ENCODE measurements at regions not wholly inside any gene's neighbourhood (a gene's known extent, or its start where the extent isn't known, plus 50 kb on each side); places are given as distances from the start of the nearest gene placed in this dataset.
"Not testable (repeated sequence)": the region's sequence is repeated elsewhere in the genome, so short reads cannot be mapped to it uniquely, and the experiment has no call there.

DNA sequence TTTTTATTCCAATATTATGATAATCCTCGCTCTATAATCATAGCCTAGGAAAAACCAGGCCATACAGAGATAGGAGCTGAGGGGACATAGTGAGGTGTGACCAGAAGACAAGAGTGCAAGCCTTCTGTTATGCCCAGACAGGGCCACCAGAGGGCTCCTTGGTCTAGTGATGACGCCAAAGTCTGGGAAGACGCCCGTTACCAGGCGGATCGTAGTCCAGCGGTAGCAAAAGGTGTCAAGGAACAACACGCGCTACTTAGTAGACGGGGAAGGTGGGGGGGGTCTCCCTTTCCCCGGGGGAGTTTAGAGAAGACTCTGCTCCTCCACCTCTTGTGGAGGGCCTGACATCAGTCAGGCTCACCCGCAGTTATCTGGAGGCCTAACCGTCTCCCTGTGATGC is 253.8 kb upstream of the RGPD4 start:
- H3K4me3 ChIP-seq; H3K9me1 ChIP-seq (ENCODE audit: control insufficient read depth, insufficient read depth, low read length); H3K36me3 ChIP-seq (ENCODE audit: control insufficient read depth, insufficient read depth, low read length); ATAC-seq; H2AFZ ChIP-seq (ENCODE audit: low read depth, low read length); BruUV-seq (replicated peaks); H3K27me3 ChIP-seq (ENCODE audit: control insufficient read depth in 2 of 2, insufficient read depth in 2 of 2, low read length in 2 of 2); CTCF ChIA-PET (ENCODE audit: low intra/inter-chr PET ratio); H3K4me1 ChIP-seq (replicated peaks in 1 of 2; ENCODE audit: control insufficient read depth in 2 of 2, insufficient read depth in 2 of 2, low read length in 2 of 2); H3K4me2 ChIP-seq (ENCODE audit: insufficient read depth, low read length); H3K9me3 ChIP-seq (replicated peaks; ENCODE audit: control insufficient read depth, insufficient read depth, low read depth, low read length); POLR2A ChIA-PET; H3K79me2 ChIP-seq (ENCODE audit: control insufficient read depth, insufficient read depth, low read length); H3K27ac ChIP-seq (ENCODE audit: extremely low read depth, low read depth, low read length); H4K20me1 ChIP-seq (replicated peaks; ENCODE audit: control insufficient read depth, insufficient read depth, low read length); in situ Hi-C loops (cut with MboI); FAIRE-seq; H3K9ac ChIP-seq (ENCODE audit: insufficient read depth in 1 of 2, low read depth in 2 of 2, low read length in 2 of 2); TF ChIP-seq ATF1 (CRISPR knock-in tag; IDR thresholded peaks at IDR 0.05): not testable (repeated sequence)
- 0% methylated on average over 8 of the region's 13 CpGs for WGBS (ENCODE audit: insufficient coverage, low coverage, missing lambda C conversion rate)
- intact Hi-C loops (cut with micrococcal nuclease): loop anchor here (10.0 kb wide), 2 partner anchors 192 to 232 kb away; no protein-coding TSS in a partner anchor
- peak in 3 of 4 experiments; percentile 9 to 50 (median 14) for DNase-seq (ENCODE audit: extremely low read depth in 1 of 4, low spot score in 3 of 4)
- TF ChIP-seq E2F6 (IDR thresholded peaks at IDR 0.05; ENCODE audit: borderline replicate concordance in 1 of 2, extremely low read depth in 1 of 2, insufficient read depth in 1 of 2, insufficient read length in 1 of 2, low read depth in 1 of 2, low read length in 1 of 2, poor library complexity in 1 of 2, severe bottlenecking in 1 of 2) (peak in 1 of 2 experiments; percentile 35), MGA (IDR thresholded peaks at IDR 0.05) (0 out of 2 replicates have a peak, but pooled peaks have one; percentile 13), RAD21 (CRISPR knock-in tag; conservative IDR thresholded peaks at IDR 0.05 in 1 of 2, IDR thresholded peaks at IDR 0.05 in 1 of 2) (peak; percentile 32 to 59; a peak in 3 of 4 replicates), ATF1 (tag; IDR thresholded peaks at IDR 0.05) (peak; percentile 52)

Data from K562 (cell line).